ENCODE measurements at regions not wholly inside any gene's neighbourhood (a gene's known extent, or its start where the extent isn't known, plus 50 kb on each side); places are given as distances from the start of the nearest gene placed in this dataset.
"Not testable (repeated sequence)": the region's sequence is repeated elsewhere in the genome, so short reads cannot be mapped to it uniquely, and the experiment has no call there.

GRCh38 chr15:44817797-44818196, 81.5 kb downstream of the TRIM69 start:
- H3K9ac ChIP-seq (ENCODE audit: low read length); H3K4me3 ChIP-seq (ENCODE audit: low read length); H3K79me2 ChIP-seq (ENCODE audit: low read length); POLR2A ChIA-PET (ENCODE audit: unreplicated experiment); H3F3A ChIP-seq (ENCODE audit: low read length, unreplicated experiment); intact Hi-C loops (cut with micrococcal nuclease); H3K36me3 ChIP-seq (ENCODE audit: low read depth, low read length); H3K9me3 ChIP-seq (ENCODE audit: low read length); H3K4me2 ChIP-seq (ENCODE audit: low read length); H3K4me1 ChIP-seq (ENCODE audit: insufficient read depth, low read length); CTCF ChIA-PET; H3K27ac ChIP-seq (ENCODE audit: low read length); H3K9me2 ChIP-seq (replicated peaks; ENCODE audit: low read length); H4K20me1 ChIP-seq (ENCODE audit: low read length); BruUV-seq (replicated peaks); DNase-seq; H2AFZ ChIP-seq (ENCODE audit: low read length): not testable (repeated sequence)
- H3K27me3 ChIP-seq (ENCODE audit: low read length), result peaks cover 27% of the 10 kb centered on the region
- peak; percentile 40; the same call in 1 of the 2 replicates for ATAC-seq

- H3K27ac ChIP-seq (ENCODE audit: low read length); H3K9me2 ChIP-seq (replicated peaks; ENCODE audit: low read length); BruUV-seq (replicated peaks); CTCF ChIA-PET; H3K4me3 ChIP-seq (ENCODE audit: low read length); ATAC-seq; H3K4me2 ChIP-seq (ENCODE audit: low read length); H3K9me3 ChIP-seq (ENCODE audit: low read length); H3K4me1 ChIP-seq (ENCODE audit: insufficient read depth, low read length); H2AFZ ChIP-seq (ENCODE audit: low read length); H3F3A ChIP-seq (ENCODE audit: low read length, unreplicated experiment); intact Hi-C loops (cut with micrococcal nuclease); H3K9ac ChIP-seq (ENCODE audit: low read length); H3K79me2 ChIP-seq (ENCODE audit: low read length); POLR2A ChIA-PET (ENCODE audit: unreplicated experiment); DNase-seq; H3K36me3 ChIP-seq (ENCODE audit: low read depth, low read length); H4K20me1 ChIP-seq (ENCODE audit: low read length): not testable (repeated sequence)
- peaks cover 10% of the 10 kb centered on the region; the same call in 1 of the 2 replicates for H3K27me3 ChIP-seq (ENCODE audit: low read length)
These were observed 83.1 kb downstream of the TRIM69 start for GRCh38 chr15:44819331-44819987.

GRCh38 chr15:44820535-44820934, 84.2 kb downstream of the TRIM69 start:
- H3K9me2 ChIP-seq (replicated peaks; ENCODE audit: low read length); H3K36me3 ChIP-seq (ENCODE audit: low read depth, low read length); CTCF ChIA-PET; H3K4me3 ChIP-seq (ENCODE audit: low read length); H4K20me1 ChIP-seq (ENCODE audit: low read length); BruUV-seq (replicated peaks); ATAC-seq; H3K79me2 ChIP-seq (ENCODE audit: low read length); POLR2A ChIA-PET (ENCODE audit: unreplicated experiment); H2AFZ ChIP-seq (ENCODE audit: low read length); H3K27me3 ChIP-seq (ENCODE audit: low read length); intact Hi-C loops (cut with micrococcal nuclease); H3K4me1 ChIP-seq (ENCODE audit: insufficient read depth, low read length); H3K4me2 ChIP-seq (ENCODE audit: low read length); H3K9ac ChIP-seq (ENCODE audit: low read length); H3K27ac ChIP-seq (ENCODE audit: low read length); H3K9me3 ChIP-seq (ENCODE audit: low read length); DNase-seq; H3F3A ChIP-seq (ENCODE audit: low read length, unreplicated experiment): not testable (repeated sequence)

- H3K27ac ChIP-seq (ENCODE audit: low read length); H3K9ac ChIP-seq (ENCODE audit: low read length); intact Hi-C loops (cut with micrococcal nuclease); DNase-seq; H3K27me3 ChIP-seq (ENCODE audit: low read length); CTCF ChIA-PET; H3K9me3 ChIP-seq (ENCODE audit: low read length); POLR2A ChIA-PET (ENCODE audit: unreplicated experiment); H4K20me1 ChIP-seq (ENCODE audit: low read length); H2AFZ ChIP-seq (ENCODE audit: low read length); H3K36me3 ChIP-seq (ENCODE audit: low read depth, low read length); ATAC-seq; H3K9me2 ChIP-seq (replicated peaks; ENCODE audit: low read length); BruUV-seq (replicated peaks); H3F3A ChIP-seq (ENCODE audit: low read length, unreplicated experiment); H3K4me3 ChIP-seq (ENCODE audit: low read length); H3K79me2 ChIP-seq (ENCODE audit: low read length); H3K4me2 ChIP-seq (ENCODE audit: low read length); H3K4me1 ChIP-seq (ENCODE audit: insufficient read depth, low read length): not testable (repeated sequence)
These were observed 84.6 kb downstream of the TRIM69 start for GRCh38 chr15:44820967-44821366.

GRCh38 chr15:44824277-44825145, 88.2 kb downstream of the TRIM69 start:
- not testable (repeated sequence) for BruUV-seq (replicated peaks); H3K27me3 ChIP-seq (ENCODE audit: low read length)

GRCh38 chr15:44826583-44826982, 90.3 kb downstream of the TRIM69 start:
- H3K27ac ChIP-seq (ENCODE audit: low read length); H3K4me3 ChIP-seq (ENCODE audit: low read length); H3K27me3 ChIP-seq (ENCODE audit: low read length); H3K36me3 ChIP-seq (ENCODE audit: low read depth, low read length); intact Hi-C loops (cut with micrococcal nuclease); DNase-seq; H3F3A ChIP-seq (ENCODE audit: low read length, unreplicated experiment); ATAC-seq; H3K79me2 ChIP-seq (ENCODE audit: low read length); H3K9me2 ChIP-seq (replicated peaks; ENCODE audit: low read length); POLR2A ChIA-PET (ENCODE audit: unreplicated experiment); H4K20me1 ChIP-seq (ENCODE audit: low read length); H3K4me2 ChIP-seq (ENCODE audit: low read length); H2AFZ ChIP-seq (ENCODE audit: low read length); H3K9ac ChIP-seq (ENCODE audit: low read length); H3K4me1 ChIP-seq (ENCODE audit: insufficient read depth, low read length); H3K9me3 ChIP-seq (ENCODE audit: low read length); CTCF ChIA-PET: not testable (repeated sequence)
- BruUV-seq (replicated peaks), result TSS peak; percentile 35

More at GRCh38 chr15:44824277-44825145, 88.2 kb downstream of the TRIM69 start:
- intact Hi-C loops (cut with micrococcal nuclease); CTCF ChIA-PET; H4K20me1 ChIP-seq (ENCODE audit: low read length); H3K4me2 ChIP-seq (ENCODE audit: low read length); POLR2A ChIA-PET (ENCODE audit: unreplicated experiment); H3F3A ChIP-seq (ENCODE audit: low read length, unreplicated experiment); H3K9ac ChIP-seq (ENCODE audit: low read length); H3K4me1 ChIP-seq (ENCODE audit: insufficient read depth, low read length); H3K9me3 ChIP-seq (ENCODE audit: low read length); H2AFZ ChIP-seq (ENCODE audit: low read length); ATAC-seq; H3K27ac ChIP-seq (ENCODE audit: low read length); H3K9me2 ChIP-seq (replicated peaks; ENCODE audit: low read length); H3K79me2 ChIP-seq (ENCODE audit: low read length); H3K4me3 ChIP-seq (ENCODE audit: low read length); DNase-seq; H3K36me3 ChIP-seq (ENCODE audit: low read depth, low read length): not testable (repeated sequence)

Measured in PC-3 (cell line).